ENCODE measurements at regions not wholly inside any gene's neighbourhood (a gene's known extent, or its start where the extent isn't known, plus 50 kb on each side); places are given as distances from the start of the nearest gene placed in this dataset.

DNA sequence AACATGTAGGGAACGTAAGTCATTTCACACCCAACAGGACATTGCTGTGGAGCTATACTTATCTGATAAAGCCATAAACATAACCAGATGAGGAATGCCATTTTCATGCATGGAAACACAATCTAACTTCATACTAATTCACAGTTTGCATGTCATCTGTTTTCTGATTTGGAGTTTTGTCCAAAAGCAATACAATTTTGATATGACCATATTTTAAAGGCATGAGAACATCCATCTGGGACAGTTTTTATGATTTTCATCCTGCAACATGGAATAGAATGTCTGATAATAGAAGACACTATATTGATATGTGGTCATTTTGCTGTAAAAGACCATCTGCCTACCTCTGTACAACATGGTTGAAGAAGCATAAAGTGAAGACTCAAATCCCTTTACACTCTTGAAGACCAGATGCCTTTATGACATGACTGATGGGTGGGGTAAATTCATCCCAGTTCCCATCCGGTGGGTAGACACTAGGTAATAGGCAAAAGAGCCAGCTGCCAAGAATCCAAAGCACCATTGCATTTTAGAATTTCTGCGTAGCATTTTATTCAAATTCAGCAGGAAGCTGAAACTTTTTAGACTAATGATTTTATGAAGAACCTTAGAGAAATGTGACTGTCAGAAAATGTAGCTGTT is 309.8 kb downstream of the LMO7 start:
- Histone ChIP-seq H3K56ac (replicated peaks; ENCODE audit: insufficient read length, low read depth, low read length) (no peak overlapping the region), H3K4me2 (ENCODE audit: insufficient read depth in 1 of 2, low read depth in 2 of 2, low read length in 2 of 2) (no peak overlapping the region), H2BK12ac (ENCODE audit: low read depth, low read length) (no peak overlapping the region), H3K23me2 (ENCODE audit: low read depth, low read length) (no peaks in the 10 kb centered on the region; the same call in 1 of the 2 replicates), H4K5ac (ENCODE audit: insufficient read length, low read depth, low read length) (no peak overlapping the region), H4K8ac (ENCODE audit: extremely low read depth, insufficient read depth, low read length) (no peak overlapping the region), H3K4me1 (replicated peaks in 1 of 4; ENCODE audit: control insufficient read depth in 3 of 4, insufficient read depth in 4 of 4, low read length in 3 of 4) (no peaks in the 10 kb centered on the region), H2BK20ac (ENCODE audit: low read length) (no peak overlapping the region), H3K9ac (replicated peaks in 1 of 4; ENCODE audit: extremely low read depth in 1 of 4, low read depth in 3 of 4, low read length in 3 of 4) (no peak overlapping the region), H3K9me3 (ENCODE audit: insufficient read depth in 2 of 2, low read depth in 1 of 2, low read length in 1 of 2) (no peaks in the 10 kb centered on the region), H2BK120ac (replicated peaks; ENCODE audit: low read depth, low read length) (no peak overlapping the region), H3K79me2 (ENCODE audit: control insufficient read depth in 1 of 2, insufficient read depth in 2 of 2, low read length in 2 of 2) (no peaks in the 10 kb centered on the region), H4K20me1 (replicated peaks in 1 of 2; ENCODE audit: control insufficient read depth in 1 of 2, insufficient read depth in 2 of 2, low read length in 2 of 2) (no peaks in the 10 kb centered on the region), H3K14ac (ENCODE audit: insufficient read length) (no peak overlapping the region), H3K36me3 (ENCODE audit: control insufficient read depth in 2 of 4, insufficient read depth in 4 of 4, low read length in 3 of 4) (no peaks in the 10 kb centered on the region), H3K4ac (replicated peaks; ENCODE audit: insufficient read length, low read depth, low read length) (no peak overlapping the region), H3K23ac (ENCODE audit: insufficient read length) (no peak overlapping the region), H2AFZ (ENCODE audit: low read length) (no peak overlapping the region), H3K4me3 (ENCODE audit: extremely low read depth in 1 of 4, insufficient read depth in 2 of 4, low read depth in 3 of 4, low read length in 4 of 4) (no peak overlapping the region), H2AK5ac (ENCODE audit: low read depth, low read length) (no peak overlapping the region), H4K91ac (replicated peaks; ENCODE audit: insufficient read length, low read length) (no peak overlapping the region), H2BK5ac (ENCODE audit: low read depth, low read length) (no peak overlapping the region), H3K79me1 (ENCODE audit: low read depth, low read length) (no peaks in the 10 kb centered on the region), H2BK15ac (ENCODE audit: low read length) (no peak overlapping the region), H3K18ac (ENCODE audit: extremely low read depth, low read length) (no peak overlapping the region), H3K27ac (ENCODE audit: low read depth, low read length) (no peak overlapping the region), H3K27me3 (replicated peaks in 1 of 4; ENCODE audit: control insufficient read depth in 3 of 4, extremely low read depth in 1 of 4, insufficient read depth in 3 of 4, low read length in 3 of 4) (no peaks in the 10 kb centered on the region)
- CTCF ChIA-PET (ENCODE audit: partially characterized antibody) = no interaction called here
- FAIRE-seq (no peak), DNase-seq (ENCODE audit: low read depth in 1 of 2, low spot score in 2 of 2) (no peak)
- 87% methylated on average over 3 of the region's 3 CpGs; no CpG with 5 or more reads in 1 of the 2 experiments for WGBS, 2 experiments (ENCODE audit: extremely low coverage in 1 of 2, insufficient coverage in 1 of 2, insufficient read length in 1 of 2, insufficient replicate concordance in 2 of 2, low coverage in 1 of 2, low lambda C conversion rate in 2 of 2, missing lambda C conversion rate in 1 of 2)
- POLR2A ChIA-PET (ENCODE audit: partially characterized antibody) = no interaction called here
- TF ChIP-seq NRF1 (IDR thresholded peaks at IDR 0.05; ENCODE audit: low read depth, low read length) = no peak
- TF ChIP-seq KDM5A (IDR thresholded peaks at IDR 0.05; ENCODE audit: low read length) = no peak
- no peak for TF ChIP-seq CBX8 (IDR thresholded peaks at IDR 0.05; ENCODE audit: borderline replicate concordance, low read depth, low read length)
- no peak for TF ChIP-seq YY1 (IDR thresholded peaks at IDR 0.05; ENCODE audit: low read depth, low read length)
- no peak for TF ChIP-seq EP300 (IDR thresholded peaks at IDR 0.05; ENCODE audit: borderline replicate concordance in 1 of 2, low read depth in 2 of 2, low read length in 2 of 2)

All from H1 (cell line).